ENCODE measurements at regions not wholly inside any gene's neighbourhood (a gene's known extent, or its start where the extent isn't known, plus 50 kb on each side); places are given as distances from the start of the nearest gene placed in this dataset.

- no peak for TF ChIP-seq CTCF (IDR thresholded peaks at IDR 0.05; ENCODE audit: extremely low read depth, missing control alignments)
- no peak for DNase-seq (ENCODE audit: low spot score)
Observed at GRCh38 chr1:36735939-36736730, 253.4 kb upstream of the CSF3R start.

GRCh38 chr1:36735436-36735835 lies 252.7 kb upstream of the CSF3R start:
- no peak for DNase-seq (ENCODE audit: low spot score)

GRCh38 chr1:36734356-36734755 lies 251.6 kb upstream of the CSF3R start:
- TF ChIP-seq CTCF (IDR thresholded peaks at IDR 0.05; ENCODE audit: extremely low read depth, missing control alignments), result no peak
- DNase-seq (ENCODE audit: low spot score), result no peak

More at GRCh38 chr1:36735436-36735835, 252.7 kb upstream of the CSF3R start:
- TF ChIP-seq CTCF (IDR thresholded peaks at IDR 0.05; ENCODE audit: extremely low read depth, missing control alignments), result no peak

GRCh38 chr1:36733748-36734147 lies 251.0 kb upstream of the CSF3R start:
- no peak for DNase-seq (ENCODE audit: low spot score)
- no peak for TF ChIP-seq CTCF (IDR thresholded peaks at IDR 0.05; ENCODE audit: extremely low read depth, missing control alignments)

- no peak for DNase-seq (ENCODE audit: low spot score)
- no peak for TF ChIP-seq CTCF (IDR thresholded peaks at IDR 0.05; ENCODE audit: extremely low read depth, missing control alignments)
Observed at GRCh38 chr1:36732015-36732356, 249.3 kb upstream of the CSF3R start.

- no peak for TF ChIP-seq CTCF (IDR thresholded peaks at IDR 0.05; ENCODE audit: extremely low read depth, missing control alignments)
- no peak for DNase-seq (ENCODE audit: low spot score)
Observed at GRCh38 chr1:36731226-36732014, 248.7 kb upstream of the CSF3R start.

- DNase-seq (ENCODE audit: low spot score), result no peak
- TF ChIP-seq CTCF (IDR thresholded peaks at IDR 0.05; ENCODE audit: extremely low read depth, missing control alignments), result no peak
Observed at GRCh38 chr1:36730599-36730998, 247.9 kb upstream of the CSF3R start.

All from GM20000 (cell line).